Adrenal gland (tissue), 9 donors: ENCODE measurements at regions not wholly inside any gene's neighbourhood (a gene's known extent, or its start where the extent isn't known, plus 50 kb on each side); places are given as distances from the start of the nearest gene placed in this dataset.

Experiments used
- DNase-seq, 7 donors: peaks; one replicate each; pipeline ENCODE4 v3.0.0-alpha.2; 2019 to 2020
- H3K27ac ChIP-seq, 5 donors: fragments of 200-600 bp; sonication (generic) in 4 of 5; 1 replicate in 3 of 5; 2 replicates in 2 of 5; pipeline versions ENCODE4 v1.5.1 to v1.8.0; 2016 to 2020; ENCODE audit warnings: mild to moderate bottlenecking in 1 of 5
- H3K27me3 ChIP-seq: fragments of 200-600 bp; 2 replicates; pipeline ENCODE4 v1.8.0; 2021
- H3K36me3 ChIP-seq, 2 donors: fragments of 200-600 bp; replicated peaks in 1 of 2; 1 replicate in 1 of 2; 2 replicates in 1 of 2; pipeline versions ENCODE4 v1.5.1 to v1.8.0; 2018 to 2022
- H3K4me1 ChIP-seq, 2 donors: fragments of 200-600 bp; replicated peaks in 1 of 2; 1 replicate in 1 of 2; 2 replicates in 1 of 2; pipeline versions ENCODE4 v1.5.1 to v1.8.0; 2018 to 2021
- H3K4me3 ChIP-seq, 4 donors: fragments of 200-600 bp; sonication (generic) in 3 of 4; one replicate each; pipeline ENCODE4 v1.5.1; 2016 to 2018
- H3K9me3 ChIP-seq, 3 donors: fragments of 200-600 bp; sonication (generic) in 1 of 3; replicated peaks in 1 of 3; 1 replicate in 2 of 3; 2 replicates in 1 of 3; pipeline versions ENCODE4 v1.5.1 to v1.8.0; 2016 to 2021
- POLR2A ChIP-seq, 2 donors: fragments of 450-650 bp; IDR thresholded peaks; one replicate each; pipeline ENCODE4 v1.6.1; 2017; ENCODE audit warnings: antibody characterized with exemption in 2 of 2, mild to moderate bottlenecking in 2 of 2, moderate library complexity in 1 of 2
- WGBS, 4 donors: extraction: QIAGEN DNeasy Blood & Tissue Kit in 2 of 4; methylation state at CpG; one replicate each; pipeline versions ENCODE4 v1.1.5 to v1.1.7; 2013 to 2017; 5-methylcytosine and 5-hydroxymethylcytosine counted together
- intact Hi-C, 2 donors: fragments of 100-400 bp; cut with DNase I; formaldehyde crosslinking; loops; one replicate each; pipeline versions ENCODE4 v1.14.1 to v1.15.0; 2022 to 2023
- TF ChIP-seq, protein P1 (sequence below), 6 experiments: fragments of 450-650 bp in 4 of 6; fragments of 200-600 bp in 2 of 6; sonication (generic) in 1 of 6; IDR thresholded peaks; 1 replicate in 5 of 6; 2 replicates in 1 of 6; pipeline versions ENCODE4 v1.5.1 to v1.8.0; 2016 to 2021; ENCODE audit warnings: antibody characterized with exemption in 6 of 6, mild to moderate bottlenecking in 2 of 6, moderate library complexity in 1 of 6
- donor health status: healthy with polysubstance abuse.
- donor health status: Bipolar disorder and iron deficiency.
- donor health status: DM: yes; HTN: yes; CAD: no.
- donor health status: DM: no; HTN: no; CAD: no.
- donor health status: DM: no; HTN: no; CAD: no.

DNA sequence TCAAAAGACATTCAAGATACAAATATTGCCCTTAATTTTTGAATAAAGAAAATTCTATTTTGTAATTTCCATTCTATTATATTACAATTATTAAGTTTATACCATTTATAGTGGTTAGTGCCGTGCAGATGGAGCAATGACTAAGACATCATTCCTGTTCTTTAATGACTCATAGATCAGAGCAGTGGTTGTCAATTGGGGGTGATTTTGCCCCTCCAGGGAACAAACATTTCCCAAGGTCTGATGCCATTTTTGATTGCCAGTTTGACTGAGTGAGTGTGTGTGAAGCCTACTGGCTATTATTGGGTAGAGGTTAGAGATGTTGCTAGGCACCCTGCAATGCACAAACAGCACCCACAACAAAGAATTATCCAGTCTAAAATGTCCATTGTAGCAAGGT lies 97.9 kb upstream of the DDIT4L start:
- no peak for DNase-seq
- Histone ChIP-seq H3K9me3 (no peaks in the 10 kb centered on the region), H3K27me3 (no peaks in the 10 kb centered on the region), H3K4me3 (no peak overlapping the region), H3K4me1 (peaks cover 0 to 2% of the 10 kb centered on the region in 2 donors), H3K27ac (no peak overlapping the region), H3K36me3 (no peaks in the 10 kb centered on the region)
- no peak for TF ChIP-seq POLR2A (IDR thresholded peaks at IDR 0.05)
- TF ChIP-seq, protein P1, sequence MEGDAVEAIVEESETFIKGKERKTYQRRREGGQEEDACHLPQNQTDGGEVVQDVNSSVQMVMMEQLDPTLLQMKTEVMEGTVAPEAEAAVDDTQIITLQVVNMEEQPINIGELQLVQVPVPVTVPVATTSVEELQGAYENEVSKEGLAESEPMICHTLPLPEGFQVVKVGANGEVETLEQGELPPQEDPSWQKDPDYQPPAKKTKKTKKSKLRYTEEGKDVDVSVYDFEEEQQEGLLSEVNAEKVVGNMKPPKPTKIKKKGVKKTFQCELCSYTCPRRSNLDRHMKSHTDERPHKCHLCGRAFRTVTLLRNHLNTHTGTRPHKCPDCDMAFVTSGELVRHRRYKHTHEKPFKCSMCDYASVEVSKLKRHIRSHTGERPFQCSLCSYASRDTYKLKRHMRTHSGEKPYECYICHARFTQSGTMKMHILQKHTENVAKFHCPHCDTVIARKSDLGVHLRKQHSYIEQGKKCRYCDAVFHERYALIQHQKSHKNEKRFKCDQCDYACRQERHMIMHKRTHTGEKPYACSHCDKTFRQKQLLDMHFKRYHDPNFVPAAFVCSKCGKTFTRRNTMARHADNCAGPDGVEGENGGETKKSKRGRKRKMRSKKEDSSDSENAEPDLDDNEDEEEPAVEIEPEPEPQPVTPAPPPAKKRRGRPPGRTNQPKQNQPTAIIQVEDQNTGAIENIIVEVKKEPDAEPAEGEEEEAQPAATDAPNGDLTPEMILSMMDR (IDR thresholded peaks at IDR 0.05) = no peak
- WGBS, 4 donors = 71 to 83% (median 76%) methylated on average over 1 of the region's 1 CpG
- intact Hi-C loops = no loop called here

DNA sequence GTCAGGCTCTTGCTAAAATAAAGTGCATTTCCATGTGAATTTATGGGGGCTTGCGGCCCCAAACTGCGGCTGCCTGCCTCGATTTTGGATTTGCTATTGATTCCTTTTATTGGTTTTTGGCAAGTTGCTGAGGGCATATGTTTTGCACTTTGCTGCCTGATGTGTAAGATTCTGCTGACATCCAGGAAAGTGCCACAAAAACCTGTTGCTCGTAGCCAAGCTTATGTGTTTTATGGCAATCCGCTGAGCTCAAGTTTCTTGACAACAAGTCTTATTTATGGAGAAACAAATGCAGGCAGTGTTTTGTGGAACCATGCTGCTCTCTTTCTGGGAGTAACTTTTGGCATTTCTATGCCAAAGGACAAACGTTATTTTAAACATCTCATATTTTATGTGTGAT lies 97.3 kb upstream of the DDIT4L start:
- Histone ChIP-seq H3K4me3 (no peak overlapping the region), H3K9me3 (no peaks in the 10 kb centered on the region), H3K4me1 (no peaks in the 10 kb centered on the region), H3K27ac (no peak overlapping the region), H3K27me3 (no peaks in the 10 kb centered on the region), H3K36me3 (no peaks in the 10 kb centered on the region)
- DNase-seq = no peak
- WGBS, 4 donors = 75 to 87% (median 80%) methylated on average over 6 of the region's 6 CpGs
- intact Hi-C loops = no loop called here
- TF ChIP-seq, protein P1 (IDR thresholded peaks at IDR 0.05) = no peak
- TF ChIP-seq POLR2A (IDR thresholded peaks at IDR 0.05) = no peak

DNA sequence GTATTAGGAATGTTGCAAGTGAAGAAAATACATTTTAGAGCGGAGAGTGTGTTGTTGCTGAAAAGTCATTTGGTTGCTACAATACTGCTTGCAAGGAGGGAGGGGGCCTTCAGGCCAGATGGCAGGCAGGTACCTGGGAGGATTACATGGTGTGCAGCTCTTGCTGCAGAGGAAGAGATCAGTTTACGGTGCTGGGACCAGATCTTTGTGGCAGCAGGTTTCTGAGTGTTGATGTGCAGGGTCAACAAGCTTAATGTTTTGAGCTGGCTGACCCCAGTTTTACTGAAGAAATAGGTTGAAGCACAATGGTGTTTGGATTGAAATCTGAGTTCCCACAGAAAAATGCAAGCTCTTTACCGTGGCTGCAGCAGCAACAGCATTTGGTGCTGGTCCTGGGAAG lies 96.4 kb upstream of the DDIT4L start:
- no peak for DNase-seq
- 82 to 90% (median 88%) methylated on average over 3 of the region's 3 CpGs for WGBS, 4 donors
- H3K4me3 ChIP-seq = no peak overlapping the region
- no peaks in the 10 kb centered on the region for H3K9me3 ChIP-seq
- no peaks in the 10 kb centered on the region for H3K36me3 ChIP-seq
- no peak for TF ChIP-seq POLR2A (IDR thresholded peaks at IDR 0.05)
- TF ChIP-seq, protein P1 (IDR thresholded peaks at IDR 0.05) = no peak
- no peak overlapping the region for H3K27ac ChIP-seq
- no peaks in the 10 kb centered on the region for H3K27me3 ChIP-seq
- no peaks in the 10 kb centered on the region for H3K4me1 ChIP-seq
- intact Hi-C loops = no loop called here

DNA sequence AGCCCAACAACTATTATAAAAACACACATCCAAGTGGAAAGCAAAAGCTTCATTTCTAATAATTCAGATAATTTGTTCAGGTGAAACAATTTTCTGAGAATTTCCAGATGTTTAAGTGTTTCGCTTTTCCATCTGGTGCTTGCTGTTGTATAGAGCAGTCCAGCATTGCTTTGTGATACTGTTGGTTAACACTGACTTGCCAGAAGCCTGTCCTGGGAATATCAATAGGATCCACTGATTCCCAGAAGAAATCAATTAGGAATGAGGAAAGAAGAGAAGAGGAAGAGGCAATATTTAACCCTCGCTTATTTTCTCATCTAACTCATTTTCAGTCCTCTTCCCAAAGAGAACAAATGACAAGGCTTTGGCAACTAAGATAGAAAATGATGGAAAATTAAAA lies 94.9 kb upstream of the DDIT4L start:
- Histone ChIP-seq H3K9me3 (no peaks in the 10 kb centered on the region), H3K27me3 (no peaks in the 10 kb centered on the region), H3K36me3 (no peaks in the 10 kb centered on the region), H3K27ac (no peak overlapping the region), H3K4me3 (no peak overlapping the region), H3K4me1 (no peaks in the 10 kb centered on the region)
- TF ChIP-seq POLR2A (IDR thresholded peaks at IDR 0.05) = no peak
- TF ChIP-seq, protein P1 (IDR thresholded peaks at IDR 0.05) = no peak
- intact Hi-C loops = no loop called here
- WGBS, 4 donors = 85 to 95% (median 89%) methylated on average over 2 of the region's 2 CpGs
- no peak for DNase-seq
